Right lobe of liver (tissue), 6 donors: ENCODE measurements at regions not wholly inside any gene's neighbourhood (a gene's known extent, or its start where the extent isn't known, plus 50 kb on each side); places are given as distances from the start of the nearest gene placed in this dataset.

Source experiments
- ATAC-seq, 4 donors: fragments of 200-7000 bp; cut with Tn5 transposase; one replicate each; pipeline ENCODE4 v1.9.1; 2020; ENCODE audit warnings: mild to moderate bottlenecking in 4 of 4, moderate library complexity in 4 of 4
- DNase-seq, 3 donors: peaks; one replicate each; pipeline ENCODE4 v3.0.0-alpha.2; 2020
- H3K27ac ChIP-seq, 3 donors: fragments of 200-600 bp; one replicate each; pipeline ENCODE4 v1.8.0; 2022
- H3K27me3 ChIP-seq, 2 donors: fragments of 200-600 bp; one replicate each; pipeline ENCODE4 v1.8.0; 2022
- H3K36me3 ChIP-seq, 4 donors: fragments of 200-600 bp; sonication (generic) in 1 of 4; one replicate each; pipeline versions ENCODE4 v1.5.1 to v1.8.0; 2017 to 2022; ENCODE audit warnings: control low read depth in 1 of 4
- H3K4me1 ChIP-seq, 4 donors: fragments of 200-600 bp; sonication (generic) in 1 of 4; one replicate each; pipeline versions ENCODE4 v1.5.1 to v1.8.0; 2017 to 2022; ENCODE audit warnings: control low read depth in 1 of 4
- H3K4me3 ChIP-seq, 3 donors: fragments of 200-600 bp; one replicate each; pipeline ENCODE4 v1.8.0; 2022
- H3K9me3 ChIP-seq, 4 donors: fragments of 200-600 bp; sonication (generic) in 1 of 4; one replicate each; pipeline versions ENCODE4 v1.5.1 to v1.8.0; 2017 to 2022; ENCODE audit warnings: control low read depth in 1 of 4
- POLR2A ChIP-seq: fragments of 450-650 bp; IDR thresholded peaks from one replicate; pipeline ENCODE4 v1.6.1; 2017; ENCODE audit warnings: antibody characterized with exemption, mild to moderate bottlenecking
- WGBS: methylation state at CpG from one replicate; pipeline ENCODE4 v1.1.6; 2018; ENCODE audit warnings: low coverage, low lambda C conversion rate; ENCODE audit not compliant: insufficient coverage; ENCODE audit errors: missing lambda C conversion rate; 5-methylcytosine and 5-hydroxymethylcytosine counted together
- intact Hi-C, 2 donors: fragments of 100-400 bp; cut with DNase I; formaldehyde crosslinking; loops; one replicate each; pipeline versions ENCODE4 v1.11.2 to v1.14.1; 2022
- TF ChIP-seq, protein P1 (sequence below), 4 donors: fragments of 200-600 bp in 3 of 4; fragments of 450-650 bp in 1 of 4; IDR thresholded peaks; one replicate each; pipeline versions ENCODE4 v1.5.1 to v1.8.0; 2016 to 2022; ENCODE audit warnings: antibody characterized with exemption in 4 of 4, mild to moderate bottlenecking in 2 of 4
- donor health status: DM: no; HTN: yes; CAD: no.
- donor health status: DM: no; HTN: no; CAD: no.
- donor health status: DM: no; HTN: no; CAD: no.
- donor health status: DM: no; HTN: yes; CAD: no.
- donor health status: DM: no; HTN: yes; CAD: no.

DNA sequence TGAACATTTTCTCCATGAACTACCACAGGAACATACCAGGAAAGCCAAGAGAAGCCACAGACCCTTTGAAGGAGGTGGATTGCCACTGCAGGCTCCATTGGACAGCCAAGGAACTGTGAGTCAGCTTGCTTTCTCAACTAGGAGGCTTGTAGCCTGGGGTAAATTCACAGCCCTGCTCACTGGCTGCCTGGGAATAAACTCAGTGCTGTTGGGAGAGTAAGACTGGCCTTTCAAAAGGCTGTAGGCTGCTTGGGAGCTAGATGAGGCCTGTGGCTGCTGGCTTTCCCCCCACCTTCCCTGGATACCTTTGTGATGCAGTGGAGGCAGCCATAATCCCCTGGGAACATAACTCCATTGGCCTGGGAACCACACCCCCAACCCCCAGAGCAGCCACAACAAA is 223.5 kb upstream of the RBMS3 start:
- TF ChIP-seq POLR2A, result no peak
- TF ChIP-seq, protein P1, sequence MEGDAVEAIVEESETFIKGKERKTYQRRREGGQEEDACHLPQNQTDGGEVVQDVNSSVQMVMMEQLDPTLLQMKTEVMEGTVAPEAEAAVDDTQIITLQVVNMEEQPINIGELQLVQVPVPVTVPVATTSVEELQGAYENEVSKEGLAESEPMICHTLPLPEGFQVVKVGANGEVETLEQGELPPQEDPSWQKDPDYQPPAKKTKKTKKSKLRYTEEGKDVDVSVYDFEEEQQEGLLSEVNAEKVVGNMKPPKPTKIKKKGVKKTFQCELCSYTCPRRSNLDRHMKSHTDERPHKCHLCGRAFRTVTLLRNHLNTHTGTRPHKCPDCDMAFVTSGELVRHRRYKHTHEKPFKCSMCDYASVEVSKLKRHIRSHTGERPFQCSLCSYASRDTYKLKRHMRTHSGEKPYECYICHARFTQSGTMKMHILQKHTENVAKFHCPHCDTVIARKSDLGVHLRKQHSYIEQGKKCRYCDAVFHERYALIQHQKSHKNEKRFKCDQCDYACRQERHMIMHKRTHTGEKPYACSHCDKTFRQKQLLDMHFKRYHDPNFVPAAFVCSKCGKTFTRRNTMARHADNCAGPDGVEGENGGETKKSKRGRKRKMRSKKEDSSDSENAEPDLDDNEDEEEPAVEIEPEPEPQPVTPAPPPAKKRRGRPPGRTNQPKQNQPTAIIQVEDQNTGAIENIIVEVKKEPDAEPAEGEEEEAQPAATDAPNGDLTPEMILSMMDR (IDR thresholded peaks at IDR 0.05), result no peak
- no peaks in the 10 kb centered on the region for H3K9me3 ChIP-seq
- H3K4me3 ChIP-seq, result no peak overlapping the region
- H3K27me3 ChIP-seq, result no peaks in the 10 kb centered on the region
- no peak overlapping the region for H3K27ac ChIP-seq
- intact Hi-C loops, result no loop called here
- no peaks in the 10 kb centered on the region for H3K36me3 ChIP-seq
- no peaks in the 10 kb centered on the region for H3K4me1 ChIP-seq
- no peak for ATAC-seq
- no peak for DNase-seq

- Histone ChIP-seq H3K4me1 (no peaks in the 10 kb centered on the region), H3K27ac (no peak overlapping the region), H3K27me3 (no peaks in the 10 kb centered on the region), H3K9me3 (no peaks in the 10 kb centered on the region), H3K36me3 (no peaks in the 10 kb centered on the region), H3K4me3 (no peak overlapping the region)
- no peak for TF ChIP-seq POLR2A
- no peak for DNase-seq
- 36% methylated on average over 1 of the region's 1 CpG for WGBS
- intact Hi-C loops, result no loop called here
- ATAC-seq, result no peak
Measured at GRCh38 chr3:29064085-29064484, 216.8 kb upstream of the RBMS3 start.

GRCh38 chr3:29065211-29065785 is 215.6 kb upstream of the RBMS3 start:
- Histone ChIP-seq H3K9me3 (no peaks in the 10 kb centered on the region), H3K4me1 (no peaks in the 10 kb centered on the region), H3K4me3 (no peak overlapping the region), H3K27me3 (no peaks in the 10 kb centered on the region), H3K27ac (no peak overlapping the region), H3K36me3 (no peaks in the 10 kb centered on the region)
- WGBS, result 26% methylated on average over 2 of the region's 2 CpGs
- DNase-seq (peak in 1 of 3 donors; percentile 14), ATAC-seq (peak in 2 of 4 donors; percentile 14 to 52)
- intact Hi-C loops, result no loop called here
- TF ChIP-seq, protein P1 (IDR thresholded peaks at IDR 0.05), result no peak
- TF ChIP-seq POLR2A, result no peak

- Histone ChIP-seq H3K4me1 (no peaks in the 10 kb centered on the region), H3K4me3 (no peak overlapping the region)
Measured at GRCh38 chr3:29067007-29067406, 213.9 kb upstream of the RBMS3 start.

DNA sequence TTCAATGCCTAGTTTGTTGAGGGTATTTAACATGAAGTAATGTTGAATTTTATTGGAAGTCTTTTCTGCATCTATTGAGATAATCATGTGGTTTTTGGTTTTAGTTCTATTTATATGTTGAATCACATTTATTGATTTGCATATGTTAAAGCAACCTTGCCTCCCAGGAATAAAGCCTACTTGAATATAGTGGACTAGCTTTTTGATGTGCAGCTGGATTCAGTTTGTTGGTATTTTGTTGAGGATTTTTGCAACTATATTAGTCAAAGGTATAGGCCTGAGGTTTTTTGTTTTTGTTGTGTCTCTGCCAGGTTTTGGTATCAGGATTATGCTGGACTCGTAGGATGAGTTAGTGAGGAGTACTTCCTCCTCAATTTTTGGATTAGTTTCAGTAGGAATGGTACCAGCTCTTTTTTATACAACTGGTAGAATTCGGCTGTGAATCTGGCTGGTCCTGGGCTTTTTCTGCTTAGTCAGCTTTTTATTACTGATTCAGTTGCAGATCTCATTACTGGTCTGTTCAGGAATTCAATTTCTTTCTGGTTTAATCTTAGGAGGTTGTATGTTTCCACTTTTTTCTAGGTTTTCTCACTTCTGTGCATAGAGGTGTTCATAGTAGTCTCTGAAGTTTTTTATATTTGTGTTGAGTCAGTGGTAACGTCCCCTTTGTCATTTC is 209.8 kb upstream of the RBMS3 start:
- WGBS, result 27% methylated on average over 3 of the region's 3 CpGs
- Histone ChIP-seq H3K4me1 (no peaks in the 10 kb centered on the region), H3K27me3 (no peaks in the 10 kb centered on the region), H3K27ac (no peak overlapping the region), H3K36me3 (no peaks in the 10 kb centered on the region), H3K4me3 (no peak overlapping the region), H3K9me3 (no peaks in the 10 kb centered on the region)
- ATAC-seq (no peak), DNase-seq (no peak)
- intact Hi-C loops, result no loop called here
- TF ChIP-seq, protein P1 (IDR thresholded peaks at IDR 0.05), result no peak
- no peak for TF ChIP-seq POLR2A

More at GRCh38 chr3:29067007-29067406, 213.9 kb upstream of the RBMS3 start:
- WGBS, result 55% methylated on average over 3 of the region's 4 CpGs
- TF ChIP-seq, protein P1 (IDR thresholded peaks at IDR 0.05), result no peak
- TF ChIP-seq POLR2A, result no peak
- Histone ChIP-seq H3K27me3 (no peaks in the 10 kb centered on the region), H3K27ac (no peak overlapping the region), H3K9me3 (no peaks in the 10 kb centered on the region), H3K36me3 (no peaks in the 10 kb centered on the region)
- intact Hi-C loops, result no loop called here
- DNase-seq, result no peak
- ATAC-seq, result no peak
